B cell (primary cell): ENCODE measurements at regions not wholly inside any gene's neighbourhood (a gene's known extent, or its start where the extent isn't known, plus 50 kb on each side); places are given as distances from the start of the nearest gene placed in this dataset.
A peak's percentile ranks its signal among the peaks of the same experiment; 100 is the strongest.

Experiments used
- ATAC-seq: fragments of 200-7000 bp; cut with Tn5 transposase; one replicate; pipeline ENCODE4 v1.10.0; 2021; ENCODE audit warnings: low read depth, mild to moderate bottlenecking, moderate number of reproducible peaks, moderate library complexity
- CTCF ChIA-PET: fragments of 350-600 bp; sonication (Branson Sonifier 250); formaldehyde crosslinking; loops from one replicate; lab custom pipeline; 2021; ENCODE audit warnings: antibody characterized with exemption, inconsistent platforms; lab: Charles Lee
- POLR2A ChIA-PET: fragments of 350-600 bp; sonication (Branson Sonifier 250); formaldehyde crosslinking; loops from one replicate; lab custom pipeline; 2021; ENCODE audit warnings: antibody characterized with exemption; lab: Charles Lee
- DNase-seq: peaks from one replicate; pipeline ENCODE4 v3.0.0; 2013
- H2AFZ ChIP-seq: 2 replicates; pipeline ENCODE4 v1.6.1; 2012; ENCODE audit warnings: mild to moderate bottlenecking, low read depth, low read length; ENCODE audit not compliant: insufficient read depth, poor library complexity, severe bottlenecking
- H3K27ac ChIP-seq, 2 donors: 1 replicate in 1 of 2; 2 replicates in 1 of 2; pipeline ENCODE4 v1.5.1; 2012 to 2013; ENCODE audit warnings: low read length in 2 of 2, mild to moderate bottlenecking in 2 of 2, moderate library complexity in 1 of 2
- H3K27me3 ChIP-seq, 4 experiments: fragments of 200-600 bp in 1 of 4; sonication (generic) in 1 of 4; replicated peaks in 1 of 4; 1 replicate in 2 of 4; 2 replicates in 2 of 4; pipeline versions ENCODE4 v1.6.1 to v1.7.0; 2013 to 2016; ENCODE audit warnings: low read length in 3 of 4, mild to moderate bottlenecking in 2 of 4, mixed read lengths in 1 of 4, moderate library complexity in 1 of 4; ENCODE audit not compliant: insufficient read depth in 4 of 4, control insufficient read depth in 3 of 4; ENCODE audit errors: control extremely low read depth in 1 of 4
- H3K36me3 ChIP-seq, 2 experiments: replicated peaks in 1 of 2; 1 replicate in 1 of 2; 2 replicates in 1 of 2; pipeline versions ENCODE4 v1.6.1 to v1.7.1; 2013; ENCODE audit warnings: low read length in 1 of 2; ENCODE audit not compliant: insufficient read depth in 2 of 2, control insufficient read depth in 1 of 2; ENCODE audit errors: control extremely low read depth in 1 of 2, extremely low read depth in 1 of 2
- H3K4me1 ChIP-seq, 2 donors: fragments of 200-600 bp in 1 of 2; sonication (generic) in 1 of 2; 1 replicate in 1 of 2; 2 replicates in 1 of 2; pipeline versions ENCODE4 v1.5.1 to v1.6.1; 2013 to 2017; ENCODE audit warnings: low read length in 2 of 2; ENCODE audit not compliant: control insufficient read depth in 2 of 2, insufficient read depth in 2 of 2
- H3K4me2 ChIP-seq: replicated peaks from 2 replicates; pipeline ENCODE3; 2012; ENCODE audit warnings: mild to moderate bottlenecking, low read depth, low read length; ENCODE audit not compliant: poor library complexity, severe bottlenecking
- H3K4me3 ChIP-seq, 5 experiments: fragments of 200-600 bp in 1 of 5; sonication (generic) in 1 of 5; 1 replicate in 3 of 5; 2 replicates in 2 of 5; pipeline versions ENCODE4 v1.5.1 to v1.7.0; 2011 to 2016; ENCODE audit warnings: low read length in 4 of 5, mild to moderate bottlenecking in 4 of 5, low read depth in 2 of 5, control low read depth in 1 of 5, moderate library complexity in 1 of 5; ENCODE audit not compliant: insufficient read depth in 1 of 5; ENCODE audit errors: control extremely low read depth in 1 of 5, extremely low read depth in 1 of 5
- H3K79me2 ChIP-seq: fragments of 200-600 bp; sonication (generic); one replicate; pipeline ENCODE4 v1.6.0; 2016; ENCODE audit warnings: low read length; ENCODE audit not compliant: control insufficient read depth, insufficient read depth
- H3K9ac ChIP-seq: fragments of 200-600 bp; sonication (generic); 2 replicates; pipeline ENCODE4 v1.6.1; 2017; ENCODE audit warnings: mild to moderate bottlenecking, low read length, moderate library complexity
- H3K9me3 ChIP-seq, 3 donors: one replicate each; pipeline versions ENCODE4 v1.6.1 to v1.7.1; 2013; ENCODE audit warnings: low read length in 2 of 3; ENCODE audit not compliant: control insufficient read depth in 2 of 3, insufficient read depth in 1 of 3; ENCODE audit errors: control extremely low read depth in 1 of 3
- H4K20me1 ChIP-seq: 2 replicates; pipeline ENCODE4 v1.6.0; 2012; ENCODE audit warnings: mild to moderate bottlenecking, low read length; ENCODE audit not compliant: insufficient read depth, control insufficient read depth, poor library complexity, severe bottlenecking
- H3K27ac Mint-ChIP-seq: one replicate; pipeline ENCODE4 v1.8.0; 2021; ENCODE audit warnings: mixed read lengths
- H3K27me3 Mint-ChIP-seq: one replicate; pipeline ENCODE4 v1.8.0; 2021; ENCODE audit warnings: mixed read lengths
- H3K4me1 Mint-ChIP-seq: one replicate; pipeline ENCODE4 v1.8.0; 2021; ENCODE audit warnings: mixed read lengths
- H3K4me3 Mint-ChIP-seq: one replicate; pipeline ENCODE4 v1.8.0; 2021; ENCODE audit warnings: mixed read lengths
- H3K9me3 Mint-ChIP-seq: one replicate; pipeline ENCODE4 v1.8.0; 2022; ENCODE audit warnings: mixed read lengths; ENCODE audit not compliant: insufficient read depth
- CTCF ChIP-seq: fragments of 200-600 bp; IDR thresholded peaks from one replicate; pipeline ENCODE4 v1.8.0; 2022; ENCODE audit warnings: antibody characterized with exemption, mild to moderate bottlenecking
- EZH2 ChIP-seq: IDR thresholded peaks from 2 replicates; pipeline ENCODE4 v1.6.1; 2012; ENCODE audit warnings: borderline replicate concordance, low read depth, mild to moderate bottlenecking, moderate library complexity, low read length; ENCODE audit not compliant: insufficient read depth, poor library complexity, severe bottlenecking
- WGBS: methylation state at CpG from one replicate; pipeline ENCODE4 v1.1.5; 2013; ENCODE audit warnings: missing lambda C conversion rate; ENCODE audit not compliant: insufficient coverage; 5-methylcytosine and 5-hydroxymethylcytosine counted together
- intact Hi-C: fragments of 100-400 bp; cut with micrococcal nuclease; formaldehyde crosslinking; loops from one replicate; pipeline ENCODE4 v1.10.0; 2022

- no peaks in the 10 kb centered on the region for H3K36me3 ChIP-seq
- H4K20me1 ChIP-seq, result no peaks in the 10 kb centered on the region
- Mint-ChIP-seq H3K9me3 (no peaks in the 10 kb centered on the region), H3K4me3 (no peak overlapping the region), H3K27me3 (peaks cover 41% of the 10 kb centered on the region), H3K27ac (no peak overlapping the region), H3K4me1 (peaks cover 17% of the 10 kb centered on the region)
- peaks cover 0 to 11% (median 5%) of the 10 kb centered on the region in 4 experiments for H3K27me3 ChIP-seq
- DNase-seq, result no peak
- ChIA-PET CTCF (no interaction called here), POLR2A (no interaction called here)
- intact Hi-C loops, result no loop called here
- H3K79me2 ChIP-seq, result no peaks in the 10 kb centered on the region
- no peak for ATAC-seq
- TF ChIP-seq EZH2, result no peak
- no peak for TF ChIP-seq CTCF
- H2AFZ ChIP-seq, result no peak overlapping the region
- H3K9ac ChIP-seq, result no peak overlapping the region
- H3K4me2 ChIP-seq, result no peak overlapping the region
- no peak overlapping the region for H3K27ac ChIP-seq
- peaks cover 20 to 23% of the 10 kb centered on the region in 2 donors for H3K4me1 ChIP-seq
- no peak overlapping the region for H3K4me3 ChIP-seq
- 98% methylated on average over 4 of the region's 6 CpGs for whole genome bisulfite sequencing
- peaks cover 0 to 2% (median 0%) of the 10 kb centered on the region in 3 donors for H3K9me3 ChIP-seq
Observed at GRCh38 chr13:106922384-106922783, 354.4 kb upstream of the ARGLU1 start.

GRCh38 chr13:106919638-106920037 lies 351.7 kb upstream of the ARGLU1 start:
- peaks cover 0 to 2% (median 0%) of the 10 kb centered on the region in 3 donors for H3K9me3 ChIP-seq
- Mint-ChIP-seq H3K27ac (no peak overlapping the region), H3K4me3 (peak overlapping the region; percentile 77), H3K9me3 (no peaks in the 10 kb centered on the region), H3K27me3 (peaks cover 39% of the 10 kb centered on the region), H3K4me1 (peaks cover 17% of the 10 kb centered on the region)
- CTCF ChIA-PET, result interaction anchor here (0.5 kb wide), 1 partner anchor 67 kb away, joined by 3 read pairs; no protein-coding TSS in a partner anchor
- peaks cover 0 to 11% (median 6%) of the 10 kb centered on the region in 4 experiments for H3K27me3 ChIP-seq
- WGBS, result 5% methylated on average over 8 of the region's 13 CpGs
- no peak overlapping the region for H3K9ac ChIP-seq
- H3K4me1 ChIP-seq, result peaks cover 20 to 23% of the 10 kb centered on the region in 2 donors
- ATAC-seq, result no peak
- no peak overlapping the region for H3K27ac ChIP-seq
- H2AFZ ChIP-seq, result peak overlapping the region; percentile 27
- intact Hi-C loops, result loop anchor here (5.0 kb wide), 1 partner anchor 357 kb away; no protein-coding TSS in a partner anchor
- TF ChIP-seq CTCF (no peak), EZH2 (no peak)
- peak overlapping the region; percentile 85 for H3K4me2 ChIP-seq
- no peak for DNase-seq
- POLR2A ChIA-PET, result no interaction called here
- no peaks in the 10 kb centered on the region for H3K36me3 ChIP-seq
- H3K79me2 ChIP-seq, result no peaks in the 10 kb centered on the region
- peak overlapping the region in 1 of 5 experiments; percentile 23 for H3K4me3 ChIP-seq
- no peaks in the 10 kb centered on the region for H4K20me1 ChIP-seq
